PC-3 (cell line): ENCODE measurements at regions not wholly inside any gene's neighbourhood (a gene's known extent, or its start where the extent isn't known, plus 50 kb on each side); places are given as distances from the start of the nearest gene placed in this dataset.

Experiments
- EZH2phosphoT487 ChIP-seq: fragments of 300-600 bp; sonication (generic); IDR thresholded peaks from 2 replicates; pipeline ENCODE4 v1.6.1; 2018; ENCODE audit warnings: mild to moderate bottlenecking, antibody characterized with exemption, low read length, borderline replicate concordance
- TF ChIP-seq, protein P1 (sequence below): fragments of 300-600 bp; sonication (generic); conservative IDR thresholded peaks from 2 replicates; pipeline ENCODE4 v1.5.1; 2017; ENCODE audit warnings: antibody characterized with exemption, low read depth, mild to moderate bottlenecking, low read length

DNA sequence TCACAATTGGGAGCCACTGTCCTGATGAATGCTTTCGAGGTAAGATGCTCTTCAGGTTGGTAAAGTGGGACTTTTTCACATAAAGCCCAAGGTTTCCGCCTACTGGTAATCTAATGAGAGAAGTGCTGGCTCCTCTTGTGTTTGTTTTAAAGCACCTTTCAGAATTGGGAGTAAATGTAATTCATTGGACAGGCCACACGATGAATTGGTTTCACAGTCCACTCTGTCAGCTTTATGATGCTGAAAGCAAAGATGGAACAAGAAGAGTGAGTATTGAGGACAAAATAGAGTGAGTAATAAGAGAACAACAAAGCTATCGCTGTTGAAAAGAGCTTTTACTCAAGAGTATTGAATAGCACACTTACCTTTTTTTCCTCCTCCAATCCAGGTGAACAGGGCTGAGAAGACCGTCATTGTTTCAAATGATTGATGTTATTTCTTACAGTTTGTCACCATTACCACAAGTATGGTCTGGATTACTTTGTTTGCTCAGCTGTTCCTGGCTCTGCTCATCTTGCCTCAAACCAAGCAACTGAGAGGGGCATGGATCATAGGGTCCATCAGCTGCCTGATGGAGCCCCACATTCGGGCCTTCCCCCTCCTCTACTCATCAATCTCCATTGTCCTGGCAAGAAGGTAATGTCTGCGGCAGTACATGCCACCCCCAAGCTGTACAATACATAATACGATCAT is 136.1 kb upstream of the CNTN4 start:
- TF ChIP-seq, protein P1, sequence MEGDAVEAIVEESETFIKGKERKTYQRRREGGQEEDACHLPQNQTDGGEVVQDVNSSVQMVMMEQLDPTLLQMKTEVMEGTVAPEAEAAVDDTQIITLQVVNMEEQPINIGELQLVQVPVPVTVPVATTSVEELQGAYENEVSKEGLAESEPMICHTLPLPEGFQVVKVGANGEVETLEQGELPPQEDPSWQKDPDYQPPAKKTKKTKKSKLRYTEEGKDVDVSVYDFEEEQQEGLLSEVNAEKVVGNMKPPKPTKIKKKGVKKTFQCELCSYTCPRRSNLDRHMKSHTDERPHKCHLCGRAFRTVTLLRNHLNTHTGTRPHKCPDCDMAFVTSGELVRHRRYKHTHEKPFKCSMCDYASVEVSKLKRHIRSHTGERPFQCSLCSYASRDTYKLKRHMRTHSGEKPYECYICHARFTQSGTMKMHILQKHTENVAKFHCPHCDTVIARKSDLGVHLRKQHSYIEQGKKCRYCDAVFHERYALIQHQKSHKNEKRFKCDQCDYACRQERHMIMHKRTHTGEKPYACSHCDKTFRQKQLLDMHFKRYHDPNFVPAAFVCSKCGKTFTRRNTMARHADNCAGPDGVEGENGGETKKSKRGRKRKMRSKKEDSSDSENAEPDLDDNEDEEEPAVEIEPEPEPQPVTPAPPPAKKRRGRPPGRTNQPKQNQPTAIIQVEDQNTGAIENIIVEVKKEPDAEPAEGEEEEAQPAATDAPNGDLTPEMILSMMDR = no peak
- TF ChIP-seq EZH2phosphoT487 = no peak
